Chondrocyte (in vitro differentiated cells): ENCODE measurements at regions not wholly inside any gene's neighbourhood (a gene's known extent, or its start where the extent isn't known, plus 50 kb on each side); places are given as distances from the start of the nearest gene placed in this dataset.

Source experiments
- DNase-seq: peaks from one replicate; pipeline ENCODE4 v3.0.0; 2021; ENCODE audit warnings: mixed read lengths, low spot score
- H3K27ac Mint-ChIP-seq: one replicate; pipeline ENCODE4 v1.8.0; 2021; ENCODE audit warnings: mild to moderate bottlenecking, moderate library complexity, mixed read lengths; ENCODE audit not compliant: unreplicated experiment
- H3K27me3 Mint-ChIP-seq: 2 replicates; pipeline ENCODE4 v1.8.0; 2021; ENCODE audit warnings: low read depth, mixed read lengths
- H3K36me3 Mint-ChIP-seq: 2 replicates; pipeline ENCODE4 v1.8.0; 2021; ENCODE audit warnings: low read depth, mixed read lengths
- H3K4me1 Mint-ChIP-seq: 2 replicates; pipeline ENCODE4 v1.8.0; 2021; ENCODE audit warnings: low read depth, mild to moderate bottlenecking, mixed read lengths
- H3K4me3 Mint-ChIP-seq: one replicate; pipeline ENCODE4 v1.8.0; 2021; ENCODE audit warnings: mild to moderate bottlenecking, moderate library complexity, mixed read lengths; ENCODE audit not compliant: unreplicated experiment
- H3K9me3 Mint-ChIP-seq: 2 replicates; pipeline ENCODE4 v1.8.0; 2021; ENCODE audit warnings: low read depth, mixed read lengths
- CTCF ChIP-seq: fragments of 200-600 bp; sonication (generic); IDR thresholded peaks from 2 replicates; pipeline ENCODE4 v1.5.0; 2021; ENCODE audit warnings: antibody characterized with exemption, mild to moderate bottlenecking, moderate library complexity

- Mint-ChIP-seq H3K27me3 (peaks cover 10% of the 10 kb centered on the region), H3K27ac (no peak overlapping the region), H3K9me3 (no peaks in the 10 kb centered on the region), H3K4me3 (no peak overlapping the region), H3K4me1 (no peaks in the 10 kb centered on the region), H3K36me3 (no peaks in the 10 kb centered on the region)
- DNase-seq, result no peak
- no peak for TF ChIP-seq CTCF
Measured at GRCh38 chr3:109480014-109480413, 142.7 kb upstream of the DPPA4 start.

- no peaks in the 10 kb centered on the region for H3K36me3 Mint-ChIP-seq
- DNase-seq, result no peak
- TF ChIP-seq CTCF, result no peak
- no peak overlapping the region for H3K27ac Mint-ChIP-seq
- H3K9me3 Mint-ChIP-seq, result peaks cover 6% of the 10 kb centered on the region
- H3K4me3 Mint-ChIP-seq, result no peak overlapping the region
- H3K4me1 Mint-ChIP-seq, result no peaks in the 10 kb centered on the region
- H3K27me3 Mint-ChIP-seq, result peaks cover 6% of the 10 kb centered on the region
Measured at GRCh38 chr3:109478614-109479013, 141.3 kb upstream of the DPPA4 start.

GRCh38 chr3:109460961-109461360 is 123.6 kb upstream of the DPPA4 start:
- Mint-ChIP-seq H3K9me3 (peaks cover 8% of the 10 kb centered on the region), H3K36me3 (no peaks in the 10 kb centered on the region), H3K27me3 (no peaks in the 10 kb centered on the region), H3K4me1 (no peaks in the 10 kb centered on the region), H3K4me3 (no peak overlapping the region), H3K27ac (no peak overlapping the region)
- DNase-seq, result no peak
- TF ChIP-seq CTCF, result no peak

- Mint-ChIP-seq H3K27ac (no peak overlapping the region), H3K36me3 (no peaks in the 10 kb centered on the region), H3K9me3 (peaks cover 36% of the 10 kb centered on the region), H3K4me3 (no peak overlapping the region), H3K4me1 (no peaks in the 10 kb centered on the region), H3K27me3 (peaks cover 9% of the 10 kb centered on the region)
- no peak for TF ChIP-seq CTCF
- DNase-seq, result no peak
Measured at GRCh38 chr3:109445210-109445609, 107.9 kb upstream of the DPPA4 start.

GRCh38 chr3:109442531-109442930 is 105.2 kb upstream of the DPPA4 start:
- Mint-ChIP-seq H3K27ac (no peak overlapping the region), H3K27me3 (peaks cover 24% of the 10 kb centered on the region), H3K4me1 (no peaks in the 10 kb centered on the region), H3K9me3 (peaks cover 20% of the 10 kb centered on the region), H3K36me3 (no peaks in the 10 kb centered on the region), H3K4me3 (no peak overlapping the region)
- no peak for TF ChIP-seq CTCF
- DNase-seq, result no peak
